ENCODE measurements at regions not wholly inside any gene's neighbourhood (a gene's known extent, or its start where the extent isn't known, plus 50 kb on each side); places are given as distances from the start of the nearest gene placed in this dataset.

GRCh38 chr9:103444176-103444575 is 449.0 kb downstream of the CYLC2 start:
- TF ChIP-seq CTCF (IDR thresholded peaks at IDR 0.05) (no peak), POLR2A (IDR thresholded peaks at IDR 0.05) (no peak)

All from right lobe of liver (tissue), 4 donors.